Keratinocyte (primary cell): ENCODE measurements at regions not wholly inside any gene's neighbourhood (a gene's known extent, or its start where the extent isn't known, plus 50 kb on each side); places are given as distances from the start of the nearest gene placed in this dataset.

ENCODE experiments used
- DNase-seq: peaks from one replicate; pipeline ENCODE4 v3.0.0-alpha.2; 2011; ENCODE audit warnings: low read depth, missing footprints, low spot score
- FAIRE-seq: peaks from 2 replicates; lab custom pipeline; 2011; peaks lifted over from hg19 to GRCh38; lab: Jason Lieb, UNC
- H2AFZ ChIP-seq: 2 replicates; pipeline ENCODE4 v1.6.0; 2012; ENCODE audit warnings: low read length, control low read depth, inconsistent platforms; ENCODE audit not compliant: control insufficient read depth
- H3K27ac ChIP-seq: 2 replicates; pipeline ENCODE4 v1.5.1; 2011; ENCODE audit warnings: low read length; ENCODE audit not compliant: control insufficient read depth, insufficient read depth
- H3K27me3 ChIP-seq: 3 replicates; pipeline ENCODE4 v1.6.0; 2011; ENCODE audit warnings: low read length; ENCODE audit not compliant: control insufficient read depth, insufficient read depth; ENCODE audit errors: extremely low read depth
- H3K36me3 ChIP-seq, 2 experiments: 2 replicates in 1 of 2; 3 replicates in 1 of 2; pipeline ENCODE4 v1.5.1; 2011; ENCODE audit warnings: low read length in 2 of 2, mild to moderate bottlenecking in 1 of 2; ENCODE audit not compliant: control insufficient read depth in 2 of 2, insufficient read depth in 2 of 2; ENCODE audit errors: extremely low read depth in 1 of 2
- H3K4me1 ChIP-seq: 3 replicates; pipeline ENCODE4 v1.5.1; 2011; ENCODE audit warnings: low read length; ENCODE audit not compliant: control insufficient read depth, insufficient read depth; ENCODE audit errors: extremely low read depth
- H3K4me2 ChIP-seq: 3 replicates; pipeline ENCODE4 v1.6.0; 2011; ENCODE audit warnings: low read depth, low read length; ENCODE audit not compliant: control insufficient read depth, insufficient read depth; ENCODE audit errors: extremely low read depth
- H3K4me3 ChIP-seq, 3 experiments: fragments of 200-600 bp in 1 of 3; sonication (generic) in 1 of 3; 2 replicates in 2 of 3; 3 replicates in 1 of 3; pipeline ENCODE4 v1.5.1; 2011 to 2016; ENCODE audit warnings: low read length in 3 of 3, mild to moderate bottlenecking in 3 of 3, control low read depth in 2 of 3, inconsistent platforms in 1 of 3, low read depth in 1 of 3, mixed read lengths in 1 of 3, mixed run types in 1 of 3, moderate library complexity in 1 of 3; ENCODE audit not compliant: control insufficient read depth in 2 of 3, insufficient read depth in 2 of 3; ENCODE audit errors: extremely low read depth in 1 of 3
- H3K79me2 ChIP-seq: 2 replicates; pipeline ENCODE4 v1.6.0; 2012; ENCODE audit warnings: low read length; ENCODE audit not compliant: control insufficient read depth, insufficient read depth
- H3K9ac ChIP-seq: 3 replicates; pipeline ENCODE4 v1.6.0; 2011; ENCODE audit warnings: low read length; ENCODE audit not compliant: control insufficient read depth, insufficient read depth; ENCODE audit errors: extremely low read depth
- H3K9me1 ChIP-seq: 3 replicates; pipeline ENCODE4 v1.6.0; 2011; ENCODE audit warnings: low read length; ENCODE audit not compliant: control insufficient read depth, insufficient read depth; ENCODE audit errors: extremely low read depth
- H3K9me3 ChIP-seq: 2 replicates; pipeline ENCODE4 v1.5.1; 2012; ENCODE audit warnings: low read depth, low read length; ENCODE audit not compliant: control insufficient read depth
- H4K20me1 ChIP-seq: 3 replicates; pipeline ENCODE4 v1.6.0; 2011; ENCODE audit warnings: low read length; ENCODE audit not compliant: control insufficient read depth, insufficient read depth; ENCODE audit errors: extremely low read depth
- CTCF ChIP-seq, 3 experiments: IDR thresholded peaks in 1 of 3; conservative IDR thresholded peaks in 1 of 3; optimal IDR thresholded peaks in 1 of 3; 2 replicates in 2 of 3; 3 replicates in 1 of 3; pipeline versions ENCODE3 to v1.5.1; 2011; ENCODE audit warnings: low read length in 3 of 3, mild to moderate bottlenecking in 3 of 3, moderate library complexity in 2 of 3, control low read depth in 1 of 3, inconsistent platforms in 1 of 3; ENCODE audit not compliant: insufficient read depth in 2 of 3; ENCODE audit errors: extremely low read depth in 1 of 3
- EZH2 ChIP-seq: IDR thresholded peaks from one replicate; pipeline ENCODE4 v1.6.1; 2012; ENCODE audit warnings: inconsistent platforms, mild to moderate bottlenecking, low read length, moderate library complexity
- dilution Hi-C: fragments of 300-500 bp; cut with MboI; formaldehyde crosslinking; loops from one replicate; pipeline ENCODE4 v1.7.0; 2020; ENCODE audit warnings: low sequenced_read_pairs; ENCODE audit not compliant: extremely low pct_ligation_motif_present

- H3K36me3 ChIP-seq: no peaks in the 10 kb centered on the region
- H3K27ac ChIP-seq: no peak overlapping the region
- H2AFZ ChIP-seq: no peak overlapping the region
- no peak for DNase-seq
- no peak overlapping the region for H3K4me3 ChIP-seq
- no peak for FAIRE-seq
- no peaks in the 10 kb centered on the region for H3K79me2 ChIP-seq
- TF ChIP-seq EZH2: no peak
- no peak for TF ChIP-seq CTCF (optimal IDR thresholded peaks at IDR 0.05 in 1 of 3, IDR thresholded peaks at IDR 0.05 in 1 of 3, conservative IDR thresholded peaks at IDR 0.05 in 1 of 3; ENCODE audit: extremely low read depth in 1 of 3, insufficient read depth in 2 of 3, low read length in 3 of 3)
- peaks cover 4% of the 10 kb centered on the region for H3K27me3 ChIP-seq
- H3K4me1 ChIP-seq: peaks cover 8% of the 10 kb centered on the region
- no peaks in the 10 kb centered on the region for H3K9me1 ChIP-seq
- dilution Hi-C loops: no loop called here
- H3K9me3 ChIP-seq: no peaks in the 10 kb centered on the region
- H3K9ac ChIP-seq: no peak overlapping the region
- no peak overlapping the region for H3K4me2 ChIP-seq
- H4K20me1 ChIP-seq: no peaks in the 10 kb centered on the region
Measured at GRCh38 chr13:29993196-29993595, 142.8 kb upstream of the UBL3 start.

GRCh38 chr13:29991343-29991742 lies 140.9 kb upstream of the UBL3 start:
- Histone ChIP-seq H3K79me2 (no peaks in the 10 kb centered on the region), H3K27ac (no peak overlapping the region), H3K36me3 (no peaks in the 10 kb centered on the region), H3K4me1 (peaks cover 8% of the 10 kb centered on the region), H3K4me3 (no peak overlapping the region), H3K9ac (no peak overlapping the region), H2AFZ (no peak overlapping the region), H4K20me1 (no peaks in the 10 kb centered on the region), H3K9me1 (no peaks in the 10 kb centered on the region), H3K27me3 (peaks cover 4% of the 10 kb centered on the region), H3K4me2 (no peak overlapping the region), H3K9me3 (peaks cover 2% of the 10 kb centered on the region)
- dilution Hi-C loops: no loop called here
- peak; percentile 61 for DNase-seq
- FAIRE-seq: peak; percentile 67
- TF ChIP-seq CTCF (optimal IDR thresholded peaks at IDR 0.05 in 1 of 3, IDR thresholded peaks at IDR 0.05 in 1 of 3, conservative IDR thresholded peaks at IDR 0.05 in 1 of 3; ENCODE audit: extremely low read depth in 1 of 3, insufficient read depth in 2 of 3, low read length in 3 of 3) (no peak), EZH2 (no peak)
